ENCODE measurements at regions not wholly inside any gene's neighbourhood (a gene's known extent, or its start where the extent isn't known, plus 50 kb on each side); places are given as distances from the start of the nearest gene placed in this dataset.

DNA sequence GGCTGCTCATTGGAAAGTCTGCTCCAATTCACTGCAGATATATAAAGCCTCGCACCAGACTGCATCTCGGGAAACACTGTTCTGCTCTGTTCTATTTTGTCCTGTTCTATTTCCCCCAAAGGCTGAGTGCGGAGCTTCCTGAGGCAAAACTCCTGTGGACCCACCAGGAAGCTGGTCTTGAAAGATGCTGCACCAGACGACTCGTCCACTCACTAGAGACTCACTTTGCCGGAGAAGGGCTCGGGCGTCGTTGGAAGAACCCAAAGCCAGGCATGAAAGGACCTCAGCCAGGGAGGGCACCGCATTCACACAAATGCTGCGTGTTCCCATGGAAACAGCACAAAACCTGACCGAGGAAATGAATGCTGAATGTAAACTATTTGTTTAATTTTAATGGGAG is 331.2 kb upstream of the SFSWAP start:
- TF ChIP-seq, protein P1, sequence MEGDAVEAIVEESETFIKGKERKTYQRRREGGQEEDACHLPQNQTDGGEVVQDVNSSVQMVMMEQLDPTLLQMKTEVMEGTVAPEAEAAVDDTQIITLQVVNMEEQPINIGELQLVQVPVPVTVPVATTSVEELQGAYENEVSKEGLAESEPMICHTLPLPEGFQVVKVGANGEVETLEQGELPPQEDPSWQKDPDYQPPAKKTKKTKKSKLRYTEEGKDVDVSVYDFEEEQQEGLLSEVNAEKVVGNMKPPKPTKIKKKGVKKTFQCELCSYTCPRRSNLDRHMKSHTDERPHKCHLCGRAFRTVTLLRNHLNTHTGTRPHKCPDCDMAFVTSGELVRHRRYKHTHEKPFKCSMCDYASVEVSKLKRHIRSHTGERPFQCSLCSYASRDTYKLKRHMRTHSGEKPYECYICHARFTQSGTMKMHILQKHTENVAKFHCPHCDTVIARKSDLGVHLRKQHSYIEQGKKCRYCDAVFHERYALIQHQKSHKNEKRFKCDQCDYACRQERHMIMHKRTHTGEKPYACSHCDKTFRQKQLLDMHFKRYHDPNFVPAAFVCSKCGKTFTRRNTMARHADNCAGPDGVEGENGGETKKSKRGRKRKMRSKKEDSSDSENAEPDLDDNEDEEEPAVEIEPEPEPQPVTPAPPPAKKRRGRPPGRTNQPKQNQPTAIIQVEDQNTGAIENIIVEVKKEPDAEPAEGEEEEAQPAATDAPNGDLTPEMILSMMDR (IDR thresholded peaks at IDR 0.05), result no peak
- Mint-ChIP-seq H3K9me3 (no peaks in the 10 kb centered on the region), H3K27me3 (ENCODE audit: low read depth, poor library complexity) (peaks cover 52% of the 10 kb centered on the region), H3K36me3 (ENCODE audit: low read depth) (no peaks in the 10 kb centered on the region), H3K4me1 (peaks cover 40% of the 10 kb centered on the region), H3K4me3 (no peak overlapping the region), H3K27ac (no peak overlapping the region)
- no peak for DNase-seq

DNA sequence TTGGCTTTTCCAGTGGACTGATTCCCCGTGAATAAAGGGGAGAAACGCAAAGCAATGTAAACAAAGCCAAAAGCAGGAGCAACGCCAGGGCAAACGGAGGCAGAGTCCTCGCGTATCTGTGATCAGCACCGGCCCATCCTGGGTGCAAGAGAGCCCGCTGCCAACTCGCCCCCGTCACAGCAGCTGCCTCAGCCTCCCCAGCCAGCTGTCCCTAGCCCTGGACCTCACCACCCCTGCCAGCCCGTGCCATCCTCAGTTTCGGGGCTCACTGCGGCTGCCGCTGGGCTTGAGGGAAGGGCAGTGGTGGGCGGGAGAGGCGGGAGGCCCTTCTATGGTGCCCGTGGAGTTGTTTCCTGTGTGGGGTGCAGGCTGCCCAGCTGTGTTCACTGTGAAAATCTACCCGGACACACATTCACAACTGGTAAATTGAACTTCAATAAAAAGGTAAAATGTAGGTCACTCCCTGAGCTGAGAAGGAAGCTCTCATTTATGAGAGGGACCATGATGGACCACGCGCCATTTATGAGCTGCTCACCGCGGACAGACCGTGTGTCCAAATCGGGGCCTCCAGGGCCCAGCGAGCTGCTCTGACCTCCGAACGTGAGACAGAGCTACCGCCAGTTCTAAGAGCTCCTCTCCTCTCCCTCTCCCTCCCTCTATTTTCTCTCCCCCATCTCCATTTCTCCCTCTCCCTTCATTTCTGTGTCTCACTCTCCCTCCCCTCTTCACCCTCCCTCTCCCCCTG is 330.5 kb upstream of the SFSWAP start:
- no peak for DNase-seq
- H3K4me1 Mint-ChIP-seq, result peaks cover 40% of the 10 kb centered on the region
- TF ChIP-seq, protein P1 (IDR thresholded peaks at IDR 0.05), result no peak
- no peak overlapping the region for H3K27ac Mint-ChIP-seq
- H3K27me3 Mint-ChIP-seq (ENCODE audit: low read depth, poor library complexity), result peaks cover 59% of the 10 kb centered on the region
- H3K4me3 Mint-ChIP-seq, result peak overlapping the region; percentile 64
- no peaks in the 10 kb centered on the region for H3K9me3 Mint-ChIP-seq
- H3K36me3 Mint-ChIP-seq (ENCODE audit: low read depth), result no peaks in the 10 kb centered on the region

DNA sequence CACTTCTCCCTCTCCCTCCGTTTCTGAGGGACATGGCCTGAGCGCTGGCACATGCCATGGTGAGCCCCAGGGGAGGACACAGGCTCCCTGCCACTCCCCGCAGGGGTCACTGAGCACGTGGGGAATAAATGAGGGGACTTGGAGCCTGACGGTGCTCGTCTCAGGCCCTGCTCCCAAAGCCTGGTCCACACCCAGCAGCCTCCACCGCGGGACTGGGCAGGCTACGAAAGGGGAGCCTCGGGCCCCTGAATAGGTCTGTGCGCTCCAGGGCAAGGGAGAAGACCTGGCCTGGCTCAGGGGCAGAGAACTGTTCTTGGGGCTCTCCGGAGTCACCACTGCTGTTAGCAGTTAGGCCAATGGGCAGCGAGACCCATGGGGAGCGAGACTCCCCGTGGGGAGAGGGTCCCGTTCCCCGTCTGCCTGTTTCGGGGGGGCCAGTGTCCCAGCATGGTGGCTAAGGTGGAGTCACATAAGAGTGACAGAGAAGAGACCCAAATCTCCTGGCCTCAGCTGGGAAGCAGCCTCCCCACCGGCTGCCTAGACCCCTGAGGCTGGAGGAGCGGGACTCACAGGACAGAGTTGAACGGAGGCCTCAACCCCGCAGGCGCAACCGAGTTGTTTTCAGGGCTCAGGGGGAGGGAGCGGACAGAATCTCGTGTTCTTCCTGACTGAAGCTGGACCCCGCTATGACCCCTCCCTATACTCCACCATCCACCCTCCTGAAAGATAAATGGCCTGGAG is 329.8 kb upstream of the SFSWAP start:
- H3K9me3 Mint-ChIP-seq, result no peaks in the 10 kb centered on the region
- H3K27ac Mint-ChIP-seq, result peak overlapping the region; percentile 45
- no peaks in the 10 kb centered on the region for H3K36me3 Mint-ChIP-seq (ENCODE audit: low read depth)
- H3K27me3 Mint-ChIP-seq (ENCODE audit: low read depth, poor library complexity), result peaks cover 61% of the 10 kb centered on the region
- H3K4me3 Mint-ChIP-seq, result no peak overlapping the region
- TF ChIP-seq, protein P1 (IDR thresholded peaks at IDR 0.05), result no peak
- DNase-seq, result no peak
- H3K4me1 Mint-ChIP-seq, result peaks cover 40% of the 10 kb centered on the region

DNA sequence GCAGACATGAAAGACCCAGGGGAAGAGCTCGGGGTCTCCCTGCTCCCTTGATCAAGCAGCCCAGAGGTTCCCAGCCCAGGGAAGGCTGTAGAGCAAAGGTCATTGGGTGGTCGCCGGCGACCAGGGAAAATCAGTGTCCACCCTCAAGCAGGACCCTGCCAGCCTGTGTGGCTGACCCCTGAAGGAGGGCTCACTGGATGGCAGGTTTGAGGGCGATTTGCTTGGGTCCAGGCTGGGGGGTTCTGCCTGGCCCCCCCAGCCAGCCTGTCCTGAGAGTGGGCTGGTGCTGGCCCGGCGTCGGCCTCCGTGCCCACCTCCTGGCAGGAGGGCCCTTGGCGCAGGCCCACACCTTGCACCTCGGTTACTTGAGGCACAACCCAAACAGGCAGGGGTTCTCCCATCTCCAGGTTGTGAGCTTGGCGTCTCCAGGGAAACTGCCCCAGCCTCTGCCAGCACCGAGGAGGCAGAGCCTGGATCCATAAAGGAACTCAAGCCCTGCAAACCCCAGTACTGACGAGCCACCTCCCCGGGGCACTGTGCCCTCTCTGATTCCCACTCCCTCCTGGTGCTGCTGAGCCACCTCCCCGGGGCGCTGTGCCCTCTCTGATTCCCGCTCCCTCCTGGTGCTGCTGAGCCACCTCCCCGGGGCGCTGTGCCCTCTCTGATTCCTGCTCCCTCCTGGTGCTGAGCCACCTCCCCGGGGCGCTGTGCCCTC is 329.0 kb upstream of the SFSWAP start:
- H3K27ac Mint-ChIP-seq, result no peak overlapping the region
- no peak overlapping the region for H3K4me3 Mint-ChIP-seq
- H3K9me3 Mint-ChIP-seq, result no peaks in the 10 kb centered on the region
- H3K27me3 Mint-ChIP-seq (ENCODE audit: low read depth, poor library complexity), result peaks cover 64% of the 10 kb centered on the region
- TF ChIP-seq, protein P1 (IDR thresholded peaks at IDR 0.05), result no peak
- H3K36me3 Mint-ChIP-seq (ENCODE audit: low read depth), result no peaks in the 10 kb centered on the region
- DNase-seq, result peak; percentile 37
- peaks cover 40% of the 10 kb centered on the region for H3K4me1 Mint-ChIP-seq

DNA sequence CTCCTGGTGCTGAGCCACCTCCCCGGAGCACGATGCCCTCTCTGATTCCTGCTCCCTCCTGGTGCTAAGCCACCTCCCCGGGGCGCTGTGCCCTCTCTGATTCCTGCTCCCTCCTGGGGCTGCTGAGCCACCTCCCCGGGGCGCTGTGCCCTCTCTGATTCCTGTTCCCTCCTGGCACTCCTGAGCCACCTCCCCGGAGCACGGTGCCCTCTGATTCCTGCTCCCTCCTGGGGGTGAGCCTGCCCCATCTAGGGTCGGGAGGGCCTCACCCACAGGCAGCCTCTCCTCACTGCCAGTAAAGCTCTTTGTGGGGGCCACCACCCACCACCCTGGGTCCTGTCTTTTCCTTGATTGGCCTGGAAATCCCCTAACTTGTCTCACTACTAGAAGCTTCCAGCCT is 327.6 kb upstream of the SFSWAP start:
- H3K36me3 Mint-ChIP-seq (ENCODE audit: low read depth), result no peaks in the 10 kb centered on the region
- no peaks in the 10 kb centered on the region for H3K9me3 Mint-ChIP-seq
- DNase-seq, result no peak
- TF ChIP-seq, protein P1 (IDR thresholded peaks at IDR 0.05), result no peak
- H3K4me3 Mint-ChIP-seq, result no peak overlapping the region
- peaks cover 29% of the 10 kb centered on the region for H3K4me1 Mint-ChIP-seq
- peaks cover 70% of the 10 kb centered on the region for H3K27me3 Mint-ChIP-seq (ENCODE audit: low read depth, poor library complexity)
- no peak overlapping the region for H3K27ac Mint-ChIP-seq
